ENCODE measurements at regions not wholly inside any gene's neighbourhood (a gene's known extent, or its start where the extent isn't known, plus 50 kb on each side); places are given as distances from the start of the nearest gene placed in this dataset.

GRCh38 chr12:92602476-92602875 lies 100.3 kb upstream of the PLEKHG7 start:
- TF ChIP-seq POLR2A (IDR thresholded peaks at IDR 0.05; ENCODE audit: low read depth, low read length) (no peak), POLR2AphosphoS5 (IDR thresholded peaks at IDR 0.05; ENCODE audit: low read depth, low read length) (no peak), TAF1 (IDR thresholded peaks at IDR 0.05; ENCODE audit: borderline replicate concordance, low read depth, low read length) (no peak)
